Ishikawa (cell line): ENCODE measurements at regions not wholly inside any gene's neighbourhood (a gene's known extent, or its start where the extent isn't known, plus 50 kb on each side); places are given as distances from the start of the nearest gene placed in this dataset.

Experiments used
- CEBPB ChIP-seq: IDR thresholded peaks from 2 replicates; pipeline ENCODE4 v1.6.1; 2012
- CREB1 ChIP-seq: IDR thresholded peaks from 2 replicates; pipeline ENCODE4 v1.6.1; 2012; ENCODE audit warnings: low read depth
- EGR1 ChIP-seq: IDR thresholded peaks from 2 replicates; pipeline ENCODE4 v1.6.1; 2012
- EP300 ChIP-seq: IDR thresholded peaks from 2 replicates; pipeline ENCODE4 v1.6.1; 2012; ENCODE audit warnings: borderline replicate concordance
- FOXM1 ChIP-seq: IDR thresholded peaks from 2 replicates; pipeline ENCODE4 v1.6.1; 2012; ENCODE audit warnings: low read depth, borderline replicate concordance
- MAX ChIP-seq: IDR thresholded peaks from 2 replicates; pipeline ENCODE4 v1.6.1; 2012
- NFIC ChIP-seq: IDR thresholded peaks from 2 replicates; pipeline ENCODE4 v1.6.1; 2012
- RAD21 ChIP-seq: IDR thresholded peaks from 2 replicates; pipeline ENCODE4 v1.6.1; 2012; ENCODE audit warnings: low read depth
- REST ChIP-seq: IDR thresholded peaks from 2 replicates; pipeline ENCODE4 v1.6.1; 2012; ENCODE audit warnings: low read depth, mild to moderate bottlenecking
- TAF1 ChIP-seq: IDR thresholded peaks from 2 replicates; pipeline ENCODE4 v1.6.1; 2012; ENCODE audit warnings: low read depth, mild to moderate bottlenecking
- TCF12 ChIP-seq: IDR thresholded peaks from 2 replicates; pipeline ENCODE4 v1.6.1; 2012; ENCODE audit warnings: low read depth
- TEAD4 ChIP-seq: IDR thresholded peaks from 2 replicates; pipeline ENCODE4 v1.6.1; 2012
- USF1 ChIP-seq: IDR thresholded peaks from 2 replicates; pipeline ENCODE4 v1.6.1; 2012
- YY1 ChIP-seq: IDR thresholded peaks from 2 replicates; pipeline ENCODE4 v1.6.1; 2012; ENCODE audit warnings: low read depth
- ZBTB7A ChIP-seq: IDR thresholded peaks from 2 replicates; pipeline ENCODE4 v1.6.1; 2012; ENCODE audit warnings: low read depth

GRCh38 chr12:43109631-43110345, 442.2 kb downstream of the ADAMTS20 start:
- no peak for TF ChIP-seq EGR1
- TF ChIP-seq TCF12 = no peak
- no peak for TF ChIP-seq YY1
- TF ChIP-seq EP300 = no peak
- no peak for TF ChIP-seq NFIC
- TF ChIP-seq USF1 = no peak
- no peak for TF ChIP-seq RAD21

- TF ChIP-seq TCF12 (no peak), RAD21 (no peak), TEAD4 (no peak), EGR1 (no peak), YY1 (no peak), EP300 (no peak), TAF1 (no peak), REST (no peak), CEBPB (no peak), USF1 (no peak), MAX (no peak), NFIC (no peak), FOXM1 (no peak)
Observed at GRCh38 chr12:43108656-43109055, 443.3 kb downstream of the ADAMTS20 start.

- TF ChIP-seq REST (no peak), TAF1 (no peak), RAD21 (no peak), TCF12 (no peak), CREB1 (no peak), TEAD4 (no peak), EGR1 (no peak)
Observed at GRCh38 chr12:43107026-43107775, 444.8 kb downstream of the ADAMTS20 start.

- TF ChIP-seq YY1 (no peak), USF1 (no peak), ZBTB7A (no peak), CEBPB (no peak), EP300 (no peak), FOXM1 (no peak), EGR1 (no peak), TAF1 (no peak), NFIC (no peak), MAX (no peak), TEAD4 (no peak), CREB1 (no peak)
Observed at GRCh38 chr12:43106355-43106754, 445.6 kb downstream of the ADAMTS20 start.

GRCh38 chr12:43105426-43105981, 446.5 kb downstream of the ADAMTS20 start:
- no peak for TF ChIP-seq REST
- no peak for TF ChIP-seq ZBTB7A
